ENCODE measurements at regions not wholly inside any gene's neighbourhood (a gene's known extent, or its start where the extent isn't known, plus 50 kb on each side); places are given as distances from the start of the nearest gene placed in this dataset.

DNA sequence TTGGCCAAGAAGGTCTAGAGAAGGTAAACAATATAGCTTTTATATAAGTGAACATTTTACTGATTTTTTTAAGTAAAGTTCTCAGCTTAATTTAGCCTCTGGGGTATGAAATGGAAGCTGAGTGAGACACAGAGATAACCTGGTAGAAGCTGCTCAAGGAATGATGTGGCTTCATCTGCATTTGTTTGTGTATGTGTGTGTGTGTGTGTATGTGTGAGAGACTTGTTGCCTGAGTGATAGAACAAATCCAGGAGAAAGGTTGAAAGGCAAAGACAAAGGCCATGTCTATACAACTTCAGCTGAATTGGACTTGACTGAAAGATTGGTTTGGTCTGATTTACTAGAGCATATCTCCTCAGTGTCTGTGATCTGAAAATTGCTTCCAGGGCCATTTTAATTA is 63.6 kb downstream of the PCDH7 start:
- DNase-seq, result no peak

DNA sequence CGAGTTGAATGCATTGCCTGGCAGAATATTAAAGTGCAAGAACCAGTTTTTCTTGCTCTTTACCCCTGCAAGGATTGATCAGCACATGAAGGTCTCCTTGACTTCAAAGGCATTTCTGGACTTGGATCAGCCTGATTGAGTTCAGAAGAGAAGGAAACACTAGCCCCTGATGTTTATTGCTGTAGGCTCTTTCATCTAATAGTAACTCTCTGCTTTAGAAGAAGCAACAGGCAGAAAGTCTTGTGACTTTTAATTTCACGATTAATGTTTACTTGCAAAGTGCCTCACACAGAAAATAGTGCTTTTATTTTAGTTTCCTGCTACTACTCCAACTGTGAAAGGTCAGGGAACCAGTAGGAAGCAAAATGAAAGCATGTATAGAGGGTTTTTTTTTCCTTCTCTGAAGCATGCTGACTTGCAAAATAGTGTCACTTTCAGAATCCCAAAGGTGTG is 69.1 kb downstream of the PCDH7 start:
- DNase-seq, result no peak

DNA sequence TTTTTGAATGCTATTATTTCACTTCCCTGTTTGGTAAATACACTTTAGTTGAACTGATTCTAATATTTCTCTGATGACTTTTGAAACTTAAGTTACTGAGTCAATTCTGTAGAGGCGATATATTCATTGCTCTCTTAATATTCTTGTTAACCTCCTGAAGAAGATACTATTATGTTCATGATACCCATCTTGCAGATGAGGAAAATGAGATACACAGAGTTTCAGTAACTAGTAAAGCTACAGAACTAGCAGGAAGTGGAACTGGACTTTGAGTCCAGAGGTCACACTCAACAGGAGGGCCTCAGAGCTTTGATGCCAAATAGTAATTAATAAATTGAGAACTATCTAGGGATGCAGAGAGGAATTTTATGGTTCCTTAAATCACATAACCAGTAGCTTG is 70.0 kb downstream of the PCDH7 start:
- DNase-seq, result no peak

- DNase-seq, result no peak
These were observed 70.8 kb downstream of the PCDH7 start for GRCh38 chr4:30790998-30791397.

- no peak for DNase-seq
These were observed 72.4 kb downstream of the PCDH7 start for GRCh38 chr4:30792601-30793000.

DNA sequence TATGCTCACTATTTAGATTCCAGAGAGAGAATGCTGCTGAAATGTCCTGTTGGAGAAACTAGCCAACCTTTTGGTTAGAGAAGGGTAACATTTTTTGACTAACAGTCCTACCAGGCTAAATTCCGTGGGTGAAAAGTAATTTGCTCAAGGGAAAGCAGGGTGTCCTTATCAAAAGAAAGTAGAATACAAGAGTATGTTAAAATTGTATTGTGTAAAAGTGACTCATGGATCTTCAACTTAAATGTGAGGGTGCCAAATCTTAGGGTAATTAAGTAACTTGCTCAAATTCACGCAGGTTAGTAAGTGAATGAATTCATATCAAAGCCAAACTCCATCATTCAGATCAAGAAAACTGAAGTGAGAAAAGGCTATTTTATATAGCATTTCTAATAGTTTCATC is 81.7 kb downstream of the PCDH7 start:
- DNase-seq, result no peak

GRCh38 chr4:30802622-30803323 is 82.6 kb downstream of the PCDH7 start:
- DNase-seq, result no peak

DNA sequence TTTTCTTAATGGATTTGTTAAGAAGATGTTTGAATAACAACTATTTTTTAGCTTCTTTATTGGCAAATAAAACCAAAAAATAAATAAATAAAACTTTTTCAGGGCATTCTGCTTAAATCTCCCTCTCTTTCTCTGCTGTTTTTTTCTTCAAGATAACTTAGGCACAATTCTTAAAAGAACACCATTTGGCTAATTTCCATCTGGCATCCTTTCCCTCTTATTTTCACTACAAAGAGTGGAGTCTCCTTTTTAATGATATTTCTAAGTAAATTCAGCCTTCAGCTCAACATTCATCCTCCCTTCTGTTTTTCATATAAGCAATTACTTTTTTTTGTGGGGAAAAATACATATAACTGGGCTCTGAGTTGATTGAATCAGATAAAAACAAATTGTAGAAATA is 88.1 kb downstream of the PCDH7 start:
- no peak for DNase-seq

DNA sequence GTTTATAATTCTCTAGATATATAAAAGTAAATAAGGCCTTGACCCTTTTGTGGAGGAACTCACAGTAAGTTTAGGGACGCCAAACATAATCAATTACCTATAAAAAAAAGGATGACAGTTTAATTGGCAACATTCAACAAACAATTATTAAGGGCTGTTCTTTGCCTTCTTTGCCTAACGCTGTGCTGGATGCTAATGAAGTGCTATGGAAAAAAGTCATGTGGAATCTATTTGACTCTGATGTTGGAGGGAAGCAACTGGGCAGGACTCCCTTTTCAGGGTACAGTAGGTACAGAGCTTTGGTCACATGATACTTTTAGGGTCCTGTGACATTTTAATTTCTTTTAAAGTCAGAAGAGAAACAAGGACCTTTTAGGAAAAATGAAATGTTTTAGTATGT is 91.1 kb downstream of the PCDH7 start:
- DNase-seq, result no peak

- no peak for DNase-seq
These were observed 95.5 kb downstream of the PCDH7 start for GRCh38 chr4:30815685-30816084.

GRCh38 chr4:30817447-30817846 is 97.3 kb downstream of the PCDH7 start:
- no peak for DNase-seq

DNA sequence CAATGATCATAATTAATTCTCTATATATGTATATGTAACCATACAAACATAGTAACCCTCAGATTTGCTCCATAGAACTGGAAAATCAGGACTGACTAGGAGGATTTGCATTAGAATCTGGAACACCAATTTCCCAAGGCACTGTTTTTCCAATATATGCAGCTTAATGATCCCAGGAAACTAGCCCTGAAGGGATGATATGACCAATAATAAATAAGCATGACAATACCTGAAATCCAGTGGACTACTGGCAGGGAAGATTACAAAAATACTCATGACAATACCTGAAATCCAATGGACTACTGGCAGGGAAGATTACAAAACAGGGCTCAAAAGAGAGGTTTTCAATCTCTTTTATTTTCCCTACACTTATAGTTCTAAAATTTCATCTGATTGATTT is 98.4 kb downstream of the PCDH7 start:
- no peak for DNase-seq

- DNase-seq, result no peak
These were observed 101.1 kb downstream of the PCDH7 start for GRCh38 chr4:30821275-30821674.

GRCh38 chr4:30821859-30822612 is 101.9 kb downstream of the PCDH7 start:
- no peak for DNase-seq

GRCh38 chr4:30822911-30823551 is 102.9 kb downstream of the PCDH7 start:
- no peak for DNase-seq

DNA sequence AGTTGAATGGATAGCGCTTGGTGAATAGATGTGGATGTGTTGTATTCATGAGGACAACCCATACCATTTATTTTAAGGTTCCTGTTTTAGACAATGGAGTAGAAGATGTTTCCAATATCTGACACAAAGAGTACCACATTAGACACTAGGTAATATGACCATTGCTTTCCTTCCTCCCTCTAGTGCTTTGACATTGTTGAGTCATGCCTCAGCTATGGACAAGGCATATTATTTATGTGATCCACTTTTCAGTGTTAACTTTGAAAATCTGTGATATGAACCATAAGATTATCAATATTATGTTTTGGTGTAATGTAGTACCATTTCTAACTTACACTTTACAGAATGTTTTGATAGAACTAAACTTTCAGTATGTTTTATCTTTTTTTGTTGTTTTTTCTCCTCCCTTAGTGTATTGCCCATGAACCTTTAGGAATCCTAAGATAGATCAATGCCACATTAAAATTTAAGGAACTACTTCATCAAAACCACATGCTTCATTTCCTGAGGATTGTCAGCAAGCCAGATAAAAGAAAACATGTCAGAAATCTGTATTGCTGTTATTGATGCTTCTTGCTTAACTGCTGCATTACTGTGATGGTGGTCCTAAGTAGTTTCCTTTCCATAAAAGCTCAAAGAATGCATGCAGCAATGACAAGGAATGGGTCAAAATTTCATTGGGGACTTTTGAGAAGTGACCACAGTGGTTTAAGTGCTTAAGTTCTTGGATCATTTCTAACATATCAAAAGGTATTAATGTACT is 105.0 kb downstream of the PCDH7 start:
- DNase-seq, result no peak

DNA sequence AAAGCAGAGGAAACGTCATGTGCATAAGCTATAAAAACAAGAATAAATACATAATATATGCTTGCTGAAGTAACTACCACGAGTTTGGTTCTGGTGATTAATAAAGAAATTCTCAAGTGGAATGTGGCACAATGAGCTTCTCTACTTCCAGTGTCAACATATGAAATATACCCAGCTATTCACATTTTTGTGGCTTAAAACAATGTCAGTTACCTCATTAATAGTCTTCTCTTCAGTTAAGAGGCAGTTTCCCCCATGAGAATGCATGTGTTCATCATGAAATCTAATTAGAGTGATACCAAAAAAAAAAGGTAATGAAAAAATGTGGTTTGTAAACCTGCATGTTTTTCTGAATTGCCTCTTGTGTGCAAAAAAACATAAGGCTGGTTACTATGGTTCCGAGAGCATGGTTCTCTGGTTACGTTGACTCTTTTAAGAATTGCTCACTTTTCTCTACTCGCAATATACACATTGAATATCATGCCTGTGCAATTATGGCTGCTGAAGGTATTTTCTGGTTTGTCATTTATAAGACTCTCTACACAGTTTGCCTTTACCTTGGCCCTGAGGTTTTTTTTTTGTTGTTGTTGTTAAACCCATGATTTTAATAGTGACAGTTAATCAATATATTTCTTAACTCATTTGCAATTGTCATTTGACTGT is 108.2 kb downstream of the PCDH7 start:
- no peak for DNase-seq

DNA sequence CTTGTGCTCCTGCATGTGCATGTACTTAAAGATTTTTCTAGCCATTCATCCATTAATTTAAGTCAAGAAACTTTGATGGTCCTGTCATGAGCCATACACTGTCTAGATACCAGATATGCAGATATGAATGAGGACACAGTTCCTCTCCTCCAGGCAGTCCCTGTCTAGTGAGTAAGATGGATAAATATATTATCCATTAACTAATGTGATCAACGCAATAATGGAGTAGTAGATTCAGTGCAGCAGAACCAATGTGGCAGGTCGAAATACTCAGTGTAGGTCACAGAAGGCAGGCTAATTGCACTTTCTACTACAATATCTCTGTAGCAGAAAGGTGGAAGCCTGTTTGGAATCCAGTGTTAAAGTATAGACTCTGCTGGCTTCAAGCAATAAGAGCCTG is 112.5 kb downstream of the PCDH7 start:
- DNase-seq, result no peak

GRCh38 chr4:30833206-30833605 is 113.0 kb downstream of the PCDH7 start:
- no peak for DNase-seq

DNA sequence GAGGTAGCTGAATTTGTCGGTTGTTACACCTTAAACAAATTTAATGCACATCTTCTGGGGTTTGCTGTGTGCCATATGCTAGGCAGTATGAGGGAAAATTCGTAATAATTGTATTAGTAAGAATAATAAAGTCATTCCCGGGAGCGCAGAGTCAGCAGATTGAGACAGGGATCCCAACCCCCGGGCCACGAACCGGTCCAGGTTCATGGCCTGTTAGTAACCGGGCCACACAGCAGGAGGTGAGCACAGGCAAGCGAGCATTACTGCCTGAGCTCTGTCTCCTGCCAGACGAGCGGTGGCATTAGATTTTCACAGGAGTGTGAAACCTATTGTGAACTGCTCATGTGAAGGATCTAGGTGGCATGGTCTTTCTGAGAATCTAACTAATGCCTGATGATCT is 114.9 kb downstream of the PCDH7 start:
- no peak for DNase-seq

DNA sequence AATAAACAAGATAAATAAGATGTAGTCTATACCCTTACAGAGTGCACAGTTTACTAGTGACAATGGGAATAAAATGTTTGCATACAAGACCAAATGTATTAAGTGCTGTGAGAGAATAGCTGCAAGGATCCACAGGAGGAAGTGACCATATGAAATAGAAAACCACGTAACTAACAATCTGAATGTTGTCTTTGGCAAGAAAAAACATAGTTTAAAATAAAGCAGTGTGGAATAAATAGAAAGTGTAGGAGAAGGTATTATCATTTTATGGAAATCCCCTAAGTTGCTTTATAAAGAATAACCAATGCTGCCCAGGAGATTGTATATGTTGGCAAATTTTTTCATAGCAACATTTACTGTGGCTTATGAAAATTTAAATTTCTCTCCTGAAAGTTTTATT is 116.1 kb downstream of the PCDH7 start:
- no peak for DNase-seq

DNA sequence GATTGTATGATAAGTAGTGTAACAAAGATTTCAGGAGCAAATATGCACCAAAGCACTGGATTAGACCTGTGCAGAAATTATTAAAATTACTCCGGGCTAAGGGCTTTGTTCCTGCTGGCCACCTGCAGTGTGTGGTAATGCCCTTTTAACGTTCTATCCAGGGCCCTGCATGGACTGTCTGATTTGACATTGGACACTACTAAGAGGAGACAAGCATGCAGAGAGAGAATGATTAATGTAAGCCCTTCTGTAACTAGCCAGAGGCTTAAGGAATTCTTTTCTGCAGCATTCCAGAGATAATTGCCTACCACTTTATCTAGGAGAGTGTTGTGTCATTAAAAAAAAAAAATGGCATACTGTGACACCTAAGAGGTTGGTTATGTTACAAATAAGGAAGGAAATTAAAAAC is 117.0 kb downstream of the PCDH7 start:
- DNase-seq, result no peak

DNA sequence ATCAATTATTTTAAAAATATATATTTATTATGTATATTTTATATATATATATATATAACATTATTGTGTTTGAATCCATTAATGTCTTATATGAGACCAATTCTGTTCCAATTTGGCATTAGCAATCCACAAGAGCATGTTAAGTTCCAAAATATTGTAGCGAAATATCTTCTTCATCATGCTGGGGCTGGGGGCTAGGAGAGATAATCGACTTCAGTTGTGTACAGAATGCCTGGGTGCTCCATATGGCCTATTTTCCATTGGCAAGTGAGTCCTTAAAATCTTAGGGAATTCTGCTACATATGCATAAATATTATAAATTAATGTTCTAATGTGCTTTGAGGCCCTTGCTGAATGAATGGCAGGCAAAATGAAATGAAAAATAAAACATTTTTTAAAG is 117.7 kb downstream of the PCDH7 start:
- DNase-seq, result no peak

All from NK-92 treated with Interleukin-12 subunit alpha and Interleukin-12 subunit beta, amount 100 ng/mL, for 24 hours (cell line).